ENCODE measurements at regions not wholly inside any gene's neighbourhood (a gene's known extent, or its start where the extent isn't known, plus 50 kb on each side); places are given as distances from the start of the nearest gene placed in this dataset.

GRCh38 chr10:130898381-130898780 is 413.1 kb downstream of the TCERG1L start:
- no peak for DNase-seq

- DNase-seq, result no peak
These were observed 411.7 kb downstream of the TCERG1L start for GRCh38 chr10:130899856-130900255.

DNA sequence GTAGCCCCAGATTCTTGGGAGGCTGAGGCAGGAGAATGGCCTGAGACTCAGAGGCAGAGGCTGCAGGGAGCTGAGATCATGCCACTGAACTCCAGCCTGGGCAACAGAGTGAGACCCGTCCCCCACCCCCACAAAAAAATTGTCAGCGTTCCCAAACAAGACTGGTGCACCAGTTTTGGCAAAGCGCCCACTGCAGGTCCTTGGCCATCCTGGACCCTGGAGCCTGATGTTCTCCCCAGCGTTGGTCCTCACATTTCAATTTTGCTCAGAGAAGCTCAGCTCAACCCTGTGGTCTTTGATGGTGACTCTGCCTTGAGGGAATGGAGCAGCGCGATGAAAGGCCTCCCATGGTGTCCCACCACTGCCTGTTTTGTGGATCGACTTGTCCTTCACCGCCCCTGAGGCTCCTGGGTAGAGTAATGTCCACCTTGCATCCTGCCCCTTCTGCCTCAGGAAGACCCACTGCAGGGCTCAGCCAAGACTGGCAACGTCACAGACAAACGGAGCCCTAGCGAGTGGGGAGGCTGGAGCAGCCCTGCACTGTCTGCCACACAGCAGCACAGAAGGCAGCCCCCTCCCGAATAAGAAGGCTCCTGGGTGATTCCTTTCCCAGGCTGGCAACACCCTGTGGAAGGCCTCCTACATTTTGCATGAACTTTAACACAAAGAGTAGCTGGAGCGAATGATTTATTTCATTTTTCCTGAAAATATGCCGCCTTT is 410.9 kb downstream of the TCERG1L start:
- DNase-seq, result no peak

GRCh38 chr10:130901311-130902165 is 410.0 kb downstream of the TCERG1L start:
- DNase-seq, result no peak

- no peak for DNase-seq
These were observed 409.1 kb downstream of the TCERG1L start for GRCh38 chr10:130902471-130902870.

- no peak for DNase-seq
These were observed 408.6 kb downstream of the TCERG1L start for GRCh38 chr10:130902929-130903328.

DNA sequence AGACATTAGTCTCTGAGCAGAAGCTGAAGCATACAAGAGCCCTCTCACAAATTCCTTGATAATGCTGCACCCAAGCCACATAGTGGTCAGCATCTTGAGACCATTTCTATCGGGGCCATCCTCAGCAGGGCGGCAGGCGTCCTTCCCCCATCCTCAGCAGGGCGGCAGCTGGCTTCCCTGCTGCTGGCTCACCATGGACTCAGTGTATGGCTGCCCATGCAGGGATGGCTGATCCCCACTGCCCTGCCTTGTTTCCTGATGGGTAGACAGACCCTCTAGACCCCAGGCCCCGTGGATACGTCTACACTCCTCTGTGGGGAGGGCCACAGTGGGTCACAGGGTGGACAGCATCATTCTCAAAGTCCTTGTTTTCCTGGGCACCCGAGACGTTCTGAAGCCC is 406.8 kb downstream of the TCERG1L start:
- no peak for DNase-seq

DNA sequence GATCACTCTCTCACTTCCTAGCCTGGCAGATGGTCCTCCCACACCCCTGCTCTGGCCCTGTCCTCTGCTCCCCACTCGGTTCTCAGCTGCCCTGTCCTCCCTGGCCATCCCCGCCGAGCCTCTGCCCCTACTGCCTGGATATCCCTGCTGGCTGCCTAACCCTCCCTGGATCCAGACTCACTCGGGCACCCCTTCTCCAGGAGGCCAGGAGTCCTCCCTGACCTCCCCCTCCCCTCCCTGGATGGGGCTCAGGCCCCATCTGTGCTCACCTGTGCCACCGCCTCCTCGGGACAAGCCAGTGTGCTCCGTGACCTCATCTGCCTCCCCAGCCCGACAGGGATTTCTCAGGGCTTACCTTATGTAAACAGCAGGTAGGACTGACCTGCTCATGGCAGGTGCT is 406.1 kb downstream of the TCERG1L start:
- DNase-seq, result no peak

DNA sequence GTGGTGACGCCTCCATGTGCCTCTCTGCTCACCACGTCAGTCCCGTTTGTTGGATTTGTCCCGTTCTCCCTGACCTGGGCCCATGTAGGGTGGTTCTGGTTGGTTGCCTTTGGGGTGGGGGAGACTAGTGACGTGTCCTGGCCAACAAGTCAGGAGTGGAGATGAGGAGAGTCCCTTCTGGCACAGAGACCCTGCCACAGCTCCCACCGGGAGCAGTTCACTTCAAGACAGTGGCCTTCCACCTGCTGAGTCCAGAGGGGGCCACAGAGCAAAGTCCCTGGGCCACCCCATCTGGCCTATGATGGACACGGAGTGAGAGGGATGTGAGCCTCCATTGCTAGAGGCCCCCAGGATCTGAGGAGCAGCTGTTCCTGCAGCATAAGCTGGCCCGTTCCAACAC is 405.6 kb downstream of the TCERG1L start:
- DNase-seq, result no peak

DNA sequence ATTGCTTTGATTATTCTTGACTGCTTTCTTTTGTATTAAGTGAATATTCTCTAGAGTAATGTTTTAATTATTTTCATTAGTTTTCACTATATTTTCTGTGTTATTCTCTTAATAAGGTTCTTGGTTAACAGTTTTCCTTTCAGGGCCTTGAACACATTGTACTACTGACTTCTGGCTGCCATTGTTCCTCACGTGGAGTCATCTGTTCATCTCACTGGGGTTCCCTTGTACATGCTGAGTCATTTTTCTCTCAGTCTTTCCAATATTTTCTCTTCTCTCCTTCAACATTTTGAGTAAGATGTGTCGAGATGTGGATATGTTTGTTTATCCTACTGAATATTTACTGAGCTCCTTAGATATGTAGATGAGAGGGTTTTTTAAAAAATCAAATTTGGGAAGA is 400.7 kb downstream of the TCERG1L start:
- no peak for DNase-seq

- DNase-seq, result no peak
These were observed 397.7 kb downstream of the TCERG1L start for GRCh38 chr10:130913844-130914243.

- no peak for DNase-seq
These were observed 397.2 kb downstream of the TCERG1L start for GRCh38 chr10:130914367-130914766.

DNA sequence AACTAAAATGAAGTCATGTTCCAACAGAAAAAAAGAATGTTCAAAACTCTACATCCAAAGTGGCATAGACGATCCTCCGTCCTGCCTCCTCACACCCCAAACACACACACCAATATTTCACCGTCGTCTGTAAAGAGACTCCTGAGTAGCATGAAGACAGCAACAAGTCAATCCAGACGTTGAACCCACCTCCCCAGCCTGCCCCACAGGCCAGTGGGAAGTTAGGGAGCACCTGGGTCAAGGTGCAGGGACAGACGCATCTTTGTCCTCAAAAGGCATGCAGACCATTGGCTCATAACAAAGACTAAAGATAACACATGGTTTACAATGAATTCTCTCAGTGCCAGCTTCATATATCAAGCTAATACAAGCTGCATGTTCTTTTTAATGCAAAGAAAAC is 396.5 kb downstream of the TCERG1L start:
- DNase-seq, result no peak

DNA sequence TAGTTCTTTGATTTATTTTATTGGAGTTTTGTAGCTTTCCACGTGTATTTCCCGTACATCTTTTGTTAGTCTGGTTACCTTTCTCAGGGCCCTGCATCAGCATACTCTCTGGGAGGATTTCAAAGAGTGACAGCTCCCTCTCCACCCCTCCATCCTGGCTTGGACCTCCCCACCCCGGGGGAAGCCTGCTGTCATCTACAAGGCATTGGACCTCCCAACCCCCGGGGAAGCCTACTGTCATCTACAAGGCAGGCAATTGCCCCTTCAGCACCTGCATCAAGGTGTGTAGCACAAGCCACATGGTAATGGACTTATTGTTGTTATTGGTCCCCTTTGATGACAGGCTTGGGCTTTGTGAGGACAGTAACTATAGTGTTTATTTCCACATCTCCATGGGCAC is 390.1 kb downstream of the TCERG1L start:
- DNase-seq, result no peak

DNA sequence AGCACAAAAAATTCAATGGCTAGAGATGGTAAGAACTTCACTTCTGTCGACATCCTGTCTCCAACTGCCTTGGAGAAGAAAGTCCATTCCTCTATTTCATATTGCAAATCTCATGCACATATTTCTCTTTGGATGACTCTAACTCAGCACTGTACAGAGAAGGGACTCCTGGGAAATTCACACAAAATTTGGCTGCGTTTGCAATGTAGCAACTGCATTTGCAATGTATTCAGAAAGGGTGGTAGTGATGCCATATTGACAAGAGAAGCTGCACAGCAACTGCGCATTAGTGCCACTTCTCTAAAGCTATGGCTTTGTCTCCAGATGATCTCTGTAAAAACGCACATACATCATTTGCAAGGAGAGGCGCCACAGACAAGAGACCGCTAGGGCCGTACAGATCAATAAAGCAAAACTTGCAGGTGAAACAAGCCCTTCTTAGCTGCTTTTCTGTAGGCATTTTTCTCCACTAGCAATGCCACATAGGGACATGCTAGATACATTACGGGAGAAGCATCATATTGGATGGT is 389.5 kb downstream of the TCERG1L start:
- DNase-seq, result no peak

- no peak for DNase-seq
These were observed 387.9 kb downstream of the TCERG1L start for GRCh38 chr10:130923596-130923995.

DNA sequence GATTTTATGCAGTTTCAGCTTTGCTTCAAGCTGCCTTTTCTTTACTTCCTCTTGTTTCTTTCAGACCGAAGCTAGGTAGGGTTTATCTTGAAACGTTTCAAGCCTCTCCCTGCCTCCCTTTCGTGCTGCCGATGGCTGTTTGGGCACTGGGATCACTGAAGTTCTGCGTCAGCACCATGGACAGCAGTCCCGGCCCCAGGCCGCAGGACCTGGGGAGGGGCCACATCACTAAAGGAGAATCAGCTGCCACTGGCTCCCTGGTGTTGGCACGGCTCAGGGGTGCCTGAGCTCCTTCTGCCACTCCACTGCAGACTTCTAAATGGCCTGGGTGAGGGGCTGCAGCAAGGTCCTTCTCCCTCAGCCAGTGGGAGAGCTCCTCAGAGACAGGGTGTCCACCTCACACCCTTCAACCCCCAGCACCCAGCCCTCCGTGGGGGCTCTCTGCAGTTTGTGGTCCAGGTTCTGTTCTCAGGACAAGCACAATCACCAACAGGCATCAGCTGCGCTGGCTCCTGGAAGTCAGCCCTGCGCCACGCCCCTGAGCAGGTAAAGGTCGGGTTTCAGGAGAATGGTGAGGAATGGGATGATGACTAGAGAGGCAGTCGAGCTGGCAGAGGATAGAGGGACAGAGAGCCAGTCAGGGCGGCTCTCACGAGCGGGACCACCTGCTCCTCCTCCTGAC is 387.2 kb downstream of the TCERG1L start:
- no peak for DNase-seq

DNA sequence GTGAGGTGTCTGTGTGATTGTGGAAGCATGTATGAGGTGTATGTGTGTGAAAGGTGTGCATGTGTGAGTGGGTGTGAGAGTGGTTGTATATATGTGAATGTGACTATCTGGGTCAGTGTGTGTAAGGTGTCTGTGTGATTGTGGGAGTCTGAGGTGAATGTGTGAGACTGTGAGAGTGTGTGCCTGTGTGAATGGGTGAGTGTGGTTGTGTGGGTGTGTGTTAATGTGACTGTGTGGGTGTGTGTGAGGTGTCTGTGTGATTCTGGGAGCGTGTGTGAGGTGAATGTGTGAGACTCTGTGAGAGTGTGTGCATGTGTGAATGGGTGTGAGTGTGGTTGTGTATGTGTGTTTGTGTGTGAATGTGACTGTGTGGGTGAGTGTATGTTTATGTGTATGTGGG is 385.1 kb downstream of the TCERG1L start:
- no peak for DNase-seq

- DNase-seq, result no peak
These were observed 384.4 kb downstream of the TCERG1L start for GRCh38 chr10:130927157-130927556.

GRCh38 chr10:130928306-130928705 is 383.2 kb downstream of the TCERG1L start:
- no peak for DNase-seq

DNA sequence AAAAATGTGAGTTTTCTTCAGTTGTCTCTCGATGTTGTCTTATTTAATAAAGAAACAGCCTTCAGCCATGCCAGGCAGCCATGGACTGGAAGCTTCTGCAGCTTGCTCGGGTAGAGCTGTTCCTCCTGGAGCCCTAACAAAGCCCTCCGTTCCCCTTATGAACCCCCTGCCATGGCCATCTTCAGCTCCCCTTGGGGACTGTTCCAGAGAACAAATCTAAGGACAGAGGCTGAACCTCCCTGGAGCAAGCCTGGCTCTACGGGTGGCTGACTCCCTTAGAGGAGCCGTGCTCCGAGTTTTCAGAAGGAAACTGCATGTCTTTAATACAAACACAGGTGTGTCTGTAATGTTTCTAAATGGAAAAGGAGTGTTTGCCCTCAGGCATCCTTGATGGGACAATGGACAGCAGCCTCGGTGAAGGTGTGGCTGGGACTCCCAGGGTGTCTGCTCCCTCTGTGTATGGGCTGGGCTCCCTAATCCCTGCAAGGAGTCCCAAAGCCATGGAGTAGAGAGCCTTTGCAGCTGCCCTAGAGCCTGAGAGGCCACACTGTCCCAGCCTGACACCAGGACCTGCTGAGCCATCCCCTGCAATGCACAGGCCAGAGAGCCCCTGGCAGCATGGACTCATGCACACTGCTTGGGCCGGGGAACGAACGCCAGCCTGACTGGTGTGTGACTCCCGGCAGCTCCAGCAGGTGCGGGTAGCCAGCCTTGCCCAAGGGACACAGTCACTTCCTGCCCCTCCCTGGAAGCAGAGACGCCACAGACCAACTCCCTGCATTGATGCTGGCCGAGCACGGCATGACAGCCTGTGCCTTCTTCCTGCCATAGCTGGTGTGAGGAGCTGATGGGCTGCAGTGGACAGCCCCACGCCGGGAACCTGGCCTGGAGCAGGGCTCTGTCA is 381.8 kb downstream of the TCERG1L start:
- DNase-seq, result no peak

DNA sequence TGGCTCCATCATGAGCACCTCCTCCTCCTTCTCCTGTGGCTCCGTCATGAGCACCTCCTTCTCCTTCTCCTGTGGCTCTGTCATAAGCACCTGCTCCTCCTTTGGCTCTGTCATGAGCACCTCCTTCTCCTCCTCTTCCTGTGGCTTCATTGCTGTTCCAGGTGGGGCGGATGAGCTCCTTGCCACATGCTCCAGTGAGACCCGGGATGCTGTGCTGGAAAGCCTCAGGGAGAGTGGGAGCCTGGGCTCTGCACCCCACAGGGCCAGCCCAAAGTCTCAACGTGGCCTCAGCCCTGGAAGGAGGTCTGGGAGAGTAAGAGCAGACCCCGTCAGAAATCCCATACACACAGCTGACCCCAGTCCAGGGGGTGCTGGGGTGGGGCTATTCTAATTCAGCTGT is 380.7 kb downstream of the TCERG1L start:
- no peak for DNase-seq

DNA sequence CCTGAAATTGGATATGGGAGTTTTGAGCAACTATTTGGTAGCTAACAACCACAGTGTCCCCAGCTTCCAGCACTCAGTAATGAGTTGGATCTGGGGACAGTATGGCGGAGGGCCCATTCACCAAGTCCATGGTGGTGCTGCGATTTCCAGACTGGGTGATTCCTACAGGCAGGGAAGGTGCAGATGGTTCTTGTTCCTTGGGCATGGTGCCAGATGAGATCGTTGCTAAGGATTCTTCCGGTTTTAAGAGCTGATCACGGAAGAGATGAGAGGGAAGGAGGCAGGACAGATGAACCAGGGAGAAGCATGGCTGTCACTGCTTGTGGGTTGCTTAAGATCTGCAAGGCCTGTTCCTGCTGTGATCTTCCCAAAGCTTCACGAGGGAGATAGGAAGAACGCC is 380.3 kb downstream of the TCERG1L start:
- DNase-seq, result no peak

Measured in NCI-H1694 treated with DMSO at 0.1 percent for 48 hours (cell line).